GM23248 (cell line): ENCODE measurements at regions not wholly inside any gene's neighbourhood (a gene's known extent, or its start where the extent isn't known, plus 50 kb on each side); places are given as distances from the start of the nearest gene placed in this dataset.
A peak's percentile ranks its signal among the peaks of the same experiment; 100 is the strongest.

Experiments used
- DNase-seq: peaks from one replicate; pipeline ENCODE4 v3.0.0-alpha.2; 2015
- H2AFZ ChIP-seq: fragments of 200-600 bp; sonication (generic); 2 replicates; pipeline ENCODE4 v1.6.1; 2016; ENCODE audit warnings: antibody characterized with exemption
- H3F3A ChIP-seq: fragments of 200-600 bp; sonication (generic); 2 replicates; pipeline ENCODE4 v1.6.1; 2016; ENCODE audit warnings: mild to moderate bottlenecking, antibody characterized with exemption, mixed run types; ENCODE audit not compliant: insufficient read depth
- H3K27ac ChIP-seq: fragments of 200-600 bp; sonication (generic); 2 replicates; pipeline ENCODE4 v1.5.1; 2016; ENCODE audit warnings: mild to moderate bottlenecking
- H3K27me3 ChIP-seq: fragments of 200-600 bp; sonication (generic); replicated peaks from 2 replicates; pipeline ENCODE4 v1.6.1; 2016; ENCODE audit warnings: mild to moderate bottlenecking; ENCODE audit not compliant: insufficient read depth
- H3K36me3 ChIP-seq: fragments of 200-600 bp; sonication (generic); 2 replicates; pipeline ENCODE4 v1.6.1; 2016; ENCODE audit warnings: low read depth, mild to moderate bottlenecking
- H3K4me1 ChIP-seq: fragments of 200-600 bp; sonication (generic); 2 replicates; pipeline ENCODE4 v1.6.1; 2016; ENCODE audit warnings: mild to moderate bottlenecking; ENCODE audit not compliant: insufficient read depth
- H3K4me2 ChIP-seq: fragments of 200-600 bp; sonication (generic); one replicate; pipeline ENCODE4 v1.6.1; 2016; ENCODE audit warnings: mild to moderate bottlenecking; ENCODE audit not compliant: unreplicated experiment
- H3K4me3 ChIP-seq: fragments of 200-600 bp; sonication (generic); 2 replicates; pipeline ENCODE4 v1.5.1; 2016; ENCODE audit warnings: mild to moderate bottlenecking
- H3K79me2 ChIP-seq: fragments of 200-600 bp; sonication (generic); 2 replicates; pipeline ENCODE4 v1.6.1; 2016; ENCODE audit warnings: mild to moderate bottlenecking; ENCODE audit not compliant: insufficient read depth
- H3K9ac ChIP-seq: fragments of 200-600 bp; sonication (generic); 2 replicates; pipeline ENCODE4 v1.6.1; 2016; ENCODE audit warnings: mild to moderate bottlenecking
- H3K9me2 ChIP-seq: fragments of 200-600 bp; sonication (generic); 2 replicates; pipeline ENCODE4 v1.6.1; 2016; ENCODE audit warnings: mixed run types, mild to moderate bottlenecking, moderate library complexity; ENCODE audit not compliant: insufficient read depth
- H3K9me3 ChIP-seq: fragments of 200-600 bp; sonication (generic); one replicate; pipeline ENCODE4 v1.6.1; 2017; ENCODE audit warnings: low read depth
- H4K20me1 ChIP-seq: fragments of 200-600 bp; sonication (generic); 2 replicates; pipeline ENCODE4 v1.6.0; 2016; ENCODE audit not compliant: insufficient read depth
- EZH2 ChIP-seq: fragments of 200-600 bp; sonication (generic); IDR thresholded peaks from 2 replicates; pipeline ENCODE4 v1.6.1; 2018; ENCODE audit warnings: antibody characterized with exemption, mild to moderate bottlenecking; ENCODE audit not compliant: insufficient read depth, poor library complexity, severe bottlenecking
- EZH2phosphoT487 ChIP-seq: fragments of 200-600 bp; sonication (generic); IDR thresholded peaks from 2 replicates; pipeline ENCODE4 v1.6.1; 2018; ENCODE audit warnings: antibody characterized with exemption, moderate library complexity, mild to moderate bottlenecking, low read depth; ENCODE audit not compliant: insufficient read depth
- WGBS, 2 experiments: methylation state at CpG; one replicate each; pipeline ENCODE4 v1.1.6; 2015 to 2017; ENCODE audit warnings: low lambda C conversion rate in 2 of 2, low coverage in 1 of 2; ENCODE audit errors: missing lambda C conversion rate in 2 of 2; 5-methylcytosine and 5-hydroxymethylcytosine counted together
- in situ Hi-C: fragments of 300-500 bp; cut with MboI; formaldehyde crosslinking; loops from 2 replicates; pipeline ENCODE4 v1.15.0; 2020

DNA sequence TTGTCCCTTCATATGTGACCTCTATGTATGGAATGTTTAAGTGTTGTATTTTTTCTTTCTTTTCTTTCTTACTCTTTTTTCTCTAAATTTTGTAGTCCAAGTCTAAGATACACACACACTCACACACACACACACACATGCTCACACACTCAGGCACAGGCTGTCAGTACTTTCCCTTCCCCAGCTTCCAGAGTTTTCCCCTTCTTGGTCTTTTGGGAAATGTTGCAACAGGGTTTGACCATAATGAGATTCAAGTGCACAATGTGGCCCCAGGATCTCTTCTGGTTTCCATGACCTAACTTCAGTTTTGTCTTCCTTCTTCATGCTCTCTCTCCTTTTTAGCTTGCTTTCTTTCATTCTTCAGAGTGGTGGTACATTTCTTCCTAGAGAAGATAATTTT lies 289.8 kb upstream of the FOXF1 start:
- H3F3A ChIP-seq = peaks cover 25% of the 10 kb centered on the region
- no peaks in the 10 kb centered on the region for H3K9me2 ChIP-seq
- H4K20me1 ChIP-seq = no peaks in the 10 kb centered on the region
- TF ChIP-seq EZH2 (no peak), EZH2phosphoT487 (no peak)
- H3K9ac ChIP-seq = no peak overlapping the region
- no peak overlapping the region for H3K4me2 ChIP-seq
- no peaks in the 10 kb centered on the region for H3K36me3 ChIP-seq
- H3K27ac ChIP-seq = no peak overlapping the region
- DNase-seq = no peak
- H3K9me3 ChIP-seq = no peaks in the 10 kb centered on the region
- no peak overlapping the region for H2AFZ ChIP-seq
- no peaks in the 10 kb centered on the region for H3K79me2 ChIP-seq
- in situ Hi-C loops = no loop called here
- H3K4me1 ChIP-seq = peaks cover 17% of the 10 kb centered on the region
- peaks cover 32% of the 10 kb centered on the region for H3K27me3 ChIP-seq
- H3K4me3 ChIP-seq = no peak overlapping the region

DNA sequence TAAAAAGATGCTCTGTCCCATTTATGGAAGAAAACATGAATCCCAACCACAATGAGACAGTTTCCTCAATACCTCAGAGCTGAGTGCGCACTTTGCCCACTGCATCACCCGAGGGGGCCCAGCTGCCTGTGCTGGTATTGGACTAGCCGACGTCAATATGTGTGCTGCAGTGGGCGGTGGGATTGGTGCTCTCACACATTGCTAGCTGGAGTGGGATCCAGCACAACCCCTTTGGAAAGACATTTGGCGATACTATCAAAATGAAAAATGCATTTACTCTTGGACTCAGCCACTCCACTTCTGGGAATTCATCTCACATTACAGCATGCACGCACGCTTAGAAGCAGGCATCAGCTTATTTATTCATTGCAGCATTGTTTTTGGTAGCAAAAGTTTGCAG lies 289.2 kb upstream of the FOXF1 start:
- Histone ChIP-seq H3K9me3 (no peaks in the 10 kb centered on the region), H3K9me2 (no peaks in the 10 kb centered on the region), H3K79me2 (no peaks in the 10 kb centered on the region), H4K20me1 (no peaks in the 10 kb centered on the region), H3K27me3 (peaks cover 32% of the 10 kb centered on the region), H3K36me3 (no peaks in the 10 kb centered on the region), H3K4me2 (no peak overlapping the region), H3K27ac (no peak overlapping the region), H3K4me3 (no peak overlapping the region), H3F3A (peaks cover 25% of the 10 kb centered on the region), H3K9ac (no peak overlapping the region), H3K4me1 (peaks cover 17% of the 10 kb centered on the region), H2AFZ (no peak overlapping the region)
- in situ Hi-C loops = no loop called here
- TF ChIP-seq EZH2phosphoT487 (no peak), EZH2 (no peak)
- DNase-seq = no peak
- 66 to 71% methylated on average over 8 of the region's 8 CpGs for WGBS, 2 experiments

DNA sequence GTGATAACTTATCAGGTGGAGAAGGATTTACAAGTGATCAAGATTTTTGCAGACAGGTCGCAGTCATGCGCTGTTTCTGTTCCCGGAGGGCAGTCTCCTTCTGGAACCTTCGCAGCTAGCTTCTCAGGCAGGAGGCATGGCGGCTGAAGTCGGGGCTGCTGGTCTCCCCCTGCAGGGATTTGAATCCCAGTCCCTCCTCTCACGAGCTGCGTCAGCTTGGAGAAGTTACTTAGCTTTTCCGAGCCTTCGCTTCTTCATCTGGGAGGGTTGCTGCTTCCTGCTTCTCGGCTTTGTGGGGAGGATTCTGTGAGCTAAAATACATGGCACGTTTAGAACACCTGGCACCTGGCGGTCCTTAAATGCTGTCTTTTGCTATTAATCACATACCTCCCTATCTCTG lies 287.8 kb upstream of the FOXF1 start:
- H3K79me2 ChIP-seq = no peaks in the 10 kb centered on the region
- H3K36me3 ChIP-seq = no peaks in the 10 kb centered on the region
- H3K27me3 ChIP-seq = peaks cover 39% of the 10 kb centered on the region
- peak overlapping the region; percentile 62 for H3K4me3 ChIP-seq
- DNase-seq = peak; percentile 61
- H3K9me2 ChIP-seq = no peaks in the 10 kb centered on the region
- TF ChIP-seq EZH2phosphoT487 (no peak), EZH2 (no peak)
- no peaks in the 10 kb centered on the region for H3K9me3 ChIP-seq
- WGBS, 2 experiments = 23 to 27% methylated on average over 13 of the region's 13 CpGs
- in situ Hi-C loops = no loop called here
- peak overlapping the region; percentile 47 for H3K27ac ChIP-seq
- peak overlapping the region; percentile 65 for H3K9ac ChIP-seq
- peak overlapping the region; percentile 96 for H3K4me2 ChIP-seq
- H3K4me1 ChIP-seq = peaks cover 17% of the 10 kb centered on the region
- peak overlapping the region; percentile 82 for H2AFZ ChIP-seq
- no peaks in the 10 kb centered on the region for H4K20me1 ChIP-seq
- H3F3A ChIP-seq = peaks cover 25% of the 10 kb centered on the region

DNA sequence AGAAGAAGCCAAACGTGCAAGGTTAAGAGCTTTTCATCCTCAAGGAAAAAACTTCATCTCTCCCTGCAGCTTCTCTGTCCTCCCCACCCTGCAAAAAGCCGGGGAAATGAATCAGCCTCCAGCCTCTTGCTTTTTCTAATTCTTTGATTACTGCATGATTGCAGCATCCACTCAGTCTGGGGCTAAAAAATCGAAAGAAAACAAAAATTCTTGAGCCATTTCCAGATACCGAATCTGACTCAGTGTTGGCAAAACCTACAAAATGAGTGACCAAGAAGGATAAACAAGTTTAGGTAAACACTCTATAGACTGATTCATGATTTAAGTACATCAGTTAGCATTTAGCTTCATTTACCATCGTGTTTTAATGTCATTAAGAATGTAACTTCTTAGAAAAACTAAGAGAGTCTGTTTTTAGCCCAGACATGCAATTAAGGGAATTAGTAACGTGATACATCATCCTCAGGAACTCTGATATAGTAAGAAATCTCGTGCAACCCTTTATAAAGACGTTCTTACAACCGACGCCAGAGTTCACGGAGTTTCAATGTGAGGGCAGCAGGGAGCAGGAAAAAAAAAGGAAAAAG lies 287.3 kb upstream of the FOXF1 start:
- H3K4me1 ChIP-seq = peaks cover 17% of the 10 kb centered on the region
- peaks cover 43% of the 10 kb centered on the region for H3K27me3 ChIP-seq
- peak overlapping the region; percentile 65 for H3K9ac ChIP-seq

DNA sequence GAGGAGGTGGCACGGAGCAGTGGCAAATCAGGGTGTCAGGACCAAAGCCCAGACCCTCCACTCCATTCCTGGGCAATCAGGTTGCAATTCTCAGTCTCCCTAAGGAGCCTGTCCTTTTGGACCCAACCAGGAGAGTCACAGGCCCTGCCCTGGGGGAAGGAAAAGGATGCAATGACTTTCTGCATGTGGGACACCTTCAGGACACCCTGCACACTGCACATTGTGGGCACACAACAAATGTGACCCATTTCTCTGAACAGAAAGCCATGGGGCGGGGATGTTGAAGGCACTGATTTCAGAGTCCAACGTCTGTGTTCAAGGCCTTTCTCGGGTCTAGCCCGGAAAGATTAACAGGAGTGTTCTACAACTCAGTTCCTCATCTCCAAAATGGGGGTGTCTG lies 286.2 kb upstream of the FOXF1 start:
- no peaks in the 10 kb centered on the region for H3K9me3 ChIP-seq
- TF ChIP-seq EZH2 = no peak
- H3K9me2 ChIP-seq = no peaks in the 10 kb centered on the region
- no peaks in the 10 kb centered on the region for H3K79me2 ChIP-seq
- H4K20me1 ChIP-seq = no peaks in the 10 kb centered on the region
- no peak overlapping the region for H3K27ac ChIP-seq
- peaks cover 39% of the 10 kb centered on the region for H3K27me3 ChIP-seq
- WGBS, 2 experiments = 88 to 89% methylated on average over 5 of the region's 5 CpGs
- peaks cover 25% of the 10 kb centered on the region for H3F3A ChIP-seq
- H3K4me2 ChIP-seq = no peak overlapping the region
- in situ Hi-C loops = no loop called here
- no peak overlapping the region for H3K4me3 ChIP-seq
- peaks cover 17% of the 10 kb centered on the region for H3K4me1 ChIP-seq
- DNase-seq = no peak
- H3K36me3 ChIP-seq = no peaks in the 10 kb centered on the region
- no peak overlapping the region for H2AFZ ChIP-seq
- no peak overlapping the region for H3K9ac ChIP-seq

More for the DNA sequence above, 287.3 kb upstream of the FOXF1 start:
- Histone ChIP-seq H3K9me2 (no peaks in the 10 kb centered on the region), H3K36me3 (no peaks in the 10 kb centered on the region), H2AFZ (peak overlapping the region; percentile 82), H3K27ac (peak overlapping the region; percentile 47), H3F3A (peaks cover 25% of the 10 kb centered on the region), H3K79me2 (no peaks in the 10 kb centered on the region), H3K9me3 (no peaks in the 10 kb centered on the region), H4K20me1 (no peaks in the 10 kb centered on the region), H3K4me3 (peak overlapping the region; percentile 62), H3K4me2 (peak overlapping the region; percentile 96)
- TF ChIP-seq EZH2phosphoT487 (no peak), EZH2 (no peak)
- in situ Hi-C loops = no loop called here
- 1 to 2% methylated on average over 11 of the region's 11 CpGs for WGBS, 2 experiments
- peak; percentile 92 for DNase-seq
